Neuronal stem cell (in vitro differentiated cells): ENCODE measurements at regions not wholly inside any gene's neighbourhood (a gene's known extent, or its start where the extent isn't known, plus 50 kb on each side); places are given as distances from the start of the nearest gene placed in this dataset.

ENCODE experiments used
- DNase-seq: peaks from one replicate; pipeline ENCODE4 v3.0.0-alpha.2; 2013; ENCODE audit warnings: low spot score
- H2AFZ ChIP-seq: one replicate; pipeline ENCODE4 v1.6.1; 2013; ENCODE audit warnings: mild to moderate bottlenecking, low read length, inconsistent platforms
- H2AK5ac ChIP-seq: 2 replicates; pipeline ENCODE4 v1.6.1; 2013; ENCODE audit warnings: low read depth, mild to moderate bottlenecking, inconsistent platforms, low read length, moderate library complexity, mixed read lengths
- H2BK120ac ChIP-seq: 2 replicates; pipeline ENCODE4 v1.6.1; 2013; ENCODE audit warnings: low read depth, mild to moderate bottlenecking, inconsistent platforms, low read length, moderate library complexity, mixed read lengths
- H2BK12ac ChIP-seq: one replicate; pipeline ENCODE4 v1.6.1; 2013; ENCODE audit warnings: low read length, inconsistent platforms
- H2BK15ac ChIP-seq: 2 replicates; pipeline ENCODE4 v1.6.1; 2013; ENCODE audit warnings: mild to moderate bottlenecking, low read length, inconsistent platforms, mixed read lengths
- H2BK5ac ChIP-seq: one replicate; pipeline ENCODE4 v1.6.1; 2013; ENCODE audit warnings: inconsistent platforms, mild to moderate bottlenecking, low read length, moderate library complexity
- H3K14ac ChIP-seq: one replicate; pipeline ENCODE4 v1.6.1; 2013; ENCODE audit warnings: low read length, inconsistent platforms
- H3K18ac ChIP-seq: 2 replicates; pipeline ENCODE4 v1.6.1; 2013; ENCODE audit warnings: low read length, inconsistent platforms
- H3K23ac ChIP-seq: 2 replicates; pipeline ENCODE4 v1.6.1; 2013; ENCODE audit warnings: low read depth, mild to moderate bottlenecking, mixed read lengths, low read length, inconsistent platforms; ENCODE audit not compliant: poor library complexity
- H3K27ac ChIP-seq: replicated peaks from 3 replicates; pipeline ENCODE4 v1.5.1; 2013; ENCODE audit warnings: low read length, inconsistent platforms
- H3K27me3 ChIP-seq, 3 experiments: 2 replicates each; pipeline ENCODE4 v1.6.1; 2013; ENCODE audit warnings: low read length in 3 of 3, mild to moderate bottlenecking in 2 of 3, inconsistent platforms in 1 of 3, low read depth in 1 of 3, mixed read lengths in 1 of 3, moderate library complexity in 1 of 3; ENCODE audit not compliant: control insufficient read depth in 3 of 3, insufficient read depth in 3 of 3
- H3K36me3 ChIP-seq, 2 donors: replicated peaks in 1 of 2; 2 replicates each; pipeline ENCODE4 v1.6.1; 2013; ENCODE audit warnings: low read length in 2 of 2; ENCODE audit not compliant: control insufficient read depth in 2 of 2, insufficient read depth in 2 of 2
- H3K4ac ChIP-seq: 2 replicates; pipeline ENCODE4 v1.6.1; 2013; ENCODE audit warnings: inconsistent platforms, mild to moderate bottlenecking, low read length, moderate library complexity
- H3K4me1 ChIP-seq, 2 donors: 1 replicate in 1 of 2; 2 replicates in 1 of 2; pipeline ENCODE4 v1.6.1; 2013; ENCODE audit warnings: low read length in 2 of 2, low read depth in 1 of 2; ENCODE audit not compliant: control insufficient read depth in 2 of 2, insufficient read depth in 1 of 2
- H3K4me2 ChIP-seq: one replicate; pipeline ENCODE4 v1.6.1; 2013; ENCODE audit warnings: mild to moderate bottlenecking, low read length, inconsistent platforms; ENCODE audit not compliant: insufficient read depth, poor library complexity, severe bottlenecking
- H3K4me3 ChIP-seq, 2 donors: 2 replicates each; pipeline ENCODE4 v1.5.1; 2013; ENCODE audit warnings: low read length in 2 of 2, mild to moderate bottlenecking in 2 of 2, inconsistent platforms in 1 of 2, moderate library complexity in 1 of 2
- H3K79me1 ChIP-seq: one replicate; pipeline ENCODE4 v1.6.1; 2013; ENCODE audit warnings: low read depth, mild to moderate bottlenecking, inconsistent platforms, low read length, moderate library complexity
- H3K9ac ChIP-seq: one replicate; pipeline ENCODE4 v1.6.1; 2013; ENCODE audit warnings: mild to moderate bottlenecking, low read depth, low read length, inconsistent platforms; ENCODE audit not compliant: poor library complexity
- H3K9me3 ChIP-seq, 2 donors: replicated peaks in 1 of 2; 2 replicates each; pipeline versions ENCODE3 to v1.6.1; 2013; ENCODE audit warnings: low read length in 2 of 2, mild to moderate bottlenecking in 2 of 2, inconsistent platforms in 1 of 2, low read depth in 1 of 2, mixed read lengths in 1 of 2, moderate library complexity in 1 of 2; ENCODE audit not compliant: control insufficient read depth in 2 of 2, insufficient read depth in 1 of 2
- H4K8ac ChIP-seq: one replicate; pipeline ENCODE4 v1.6.1; 2013; ENCODE audit warnings: low read depth, mild to moderate bottlenecking, inconsistent platforms, low read length, moderate library complexity
- H4K91ac ChIP-seq: one replicate; pipeline ENCODE4 v1.6.1; 2013; ENCODE audit warnings: low read length, low read depth, mild to moderate bottlenecking, inconsistent platforms; ENCODE audit not compliant: poor library complexity
- WGBS, 2 donors: extraction: QIAGEN DNeasy Blood & Tissue Kit; methylation state at CpG; one replicate each; pipeline ENCODE4 v1.1.7; 2013; ENCODE audit warnings: missing lambda C conversion rate in 2 of 2, mixed read lengths in 1 of 2; ENCODE audit not compliant: insufficient read length in 2 of 2, insufficient replicate concordance in 1 of 2; ENCODE audit errors: extremely low coverage in 2 of 2; 5-methylcytosine and 5-hydroxymethylcytosine counted together

- Histone ChIP-seq H3K9me3 (no peaks in the 10 kb centered on the region), H3K27ac (no peak overlapping the region), H3K14ac (no peak overlapping the region), H3K79me1 (no peaks in the 10 kb centered on the region), H3K4me1 (peaks cover 11 to 21% of the 10 kb centered on the region in 2 donors), H2BK12ac (no peak overlapping the region), H3K27me3 (no peaks in the 10 kb centered on the region), H4K8ac (no peak overlapping the region), H3K9ac (no peak overlapping the region), H3K36me3 (peaks cover 0 to 32% of the 10 kb centered on the region in 2 donors), H3K23ac (no peak overlapping the region), H3K18ac (no peak overlapping the region), H2BK120ac (no peak overlapping the region), H2BK15ac (no peak overlapping the region), H3K4ac (no peak overlapping the region), H2AFZ (no peak overlapping the region), H2AK5ac (no peak overlapping the region), H3K4me3 (no peak overlapping the region), H4K91ac (no peak overlapping the region), H3K4me2 (no peak overlapping the region), H2BK5ac (no peak overlapping the region)
- no peak for DNase-seq
- WGBS, 2 donors, result no CpG with 5 or more reads among the region's 1 CpG
Observed at GRCh38 chr11:92388380-92388779, 163.8 kb downstream of the FAT3 start.

- H3K4me2 ChIP-seq, result no peak overlapping the region
- H3K9ac ChIP-seq, result no peak overlapping the region
- H2AK5ac ChIP-seq, result no peak overlapping the region
- no peaks in the 10 kb centered on the region for H3K27me3 ChIP-seq
- H3K23ac ChIP-seq, result no peak overlapping the region
- H2BK120ac ChIP-seq, result no peak overlapping the region
- H2BK5ac ChIP-seq, result no peak overlapping the region
- H3K4me3 ChIP-seq, result no peak overlapping the region
- H2AFZ ChIP-seq, result no peak overlapping the region
- peak overlapping the region; percentile 45 for H3K18ac ChIP-seq
- no peak overlapping the region for H2BK15ac ChIP-seq
- no peak overlapping the region for H3K14ac ChIP-seq
- no peak for DNase-seq
- H3K79me1 ChIP-seq, result no peaks in the 10 kb centered on the region
- H3K4me1 ChIP-seq, result peaks cover 5 to 13% of the 10 kb centered on the region in 2 donors
- H4K8ac ChIP-seq, result no peak overlapping the region
- no peak overlapping the region for H3K4ac ChIP-seq
- no peak overlapping the region for H2BK12ac ChIP-seq
- H3K36me3 ChIP-seq, result peaks cover 0 to 32% of the 10 kb centered on the region in 2 donors
- no peak overlapping the region for H4K91ac ChIP-seq
- H3K27ac ChIP-seq, result no peak overlapping the region
- H3K9me3 ChIP-seq, result no peaks in the 10 kb centered on the region
Observed at GRCh38 chr11:92390783-92391182, 166.2 kb downstream of the FAT3 start.

DNA sequence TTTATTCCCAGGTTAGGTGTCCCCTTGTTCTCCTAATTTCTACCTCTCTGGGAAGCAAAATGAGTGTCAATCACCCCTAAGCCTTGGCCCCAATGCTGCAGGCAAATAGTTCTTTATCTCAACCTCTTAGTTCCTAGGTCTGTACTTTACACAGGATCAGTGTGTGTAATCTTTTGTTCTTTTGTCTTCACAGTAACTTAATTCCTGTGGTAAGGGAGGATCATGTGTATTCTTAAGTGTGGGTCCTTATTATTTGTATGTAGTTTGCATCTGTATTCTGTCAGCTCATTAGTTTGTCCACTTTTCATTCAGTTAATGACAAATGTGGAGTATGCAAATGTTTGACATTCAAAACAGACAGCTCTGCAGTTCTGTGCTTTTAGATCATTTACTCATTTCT lies 166.7 kb downstream of the FAT3 start:
- Histone ChIP-seq H3K18ac (no peak overlapping the region), H3K36me3 (peaks cover 0 to 35% of the 10 kb centered on the region in 2 donors), H3K9me3 (no peaks in the 10 kb centered on the region), H3K4ac (no peak overlapping the region), H4K8ac (no peak overlapping the region), H2BK120ac (no peak overlapping the region), H3K4me3 (no peak overlapping the region), H2BK5ac (no peak overlapping the region), H3K27me3 (no peaks in the 10 kb centered on the region), H3K27ac (peak overlapping the region; percentile 14), H3K9ac (no peak overlapping the region), H2AFZ (no peak overlapping the region), H2BK12ac (no peak overlapping the region), H2BK15ac (no peak overlapping the region), H4K91ac (no peak overlapping the region), H3K4me2 (no peak overlapping the region), H3K79me1 (no peaks in the 10 kb centered on the region), H3K14ac (no peak overlapping the region), H3K23ac (no peak overlapping the region), H2AK5ac (no peak overlapping the region), H3K4me1 (peaks cover 5 to 13% of the 10 kb centered on the region in 2 donors)
- no peak for DNase-seq

DNA sequence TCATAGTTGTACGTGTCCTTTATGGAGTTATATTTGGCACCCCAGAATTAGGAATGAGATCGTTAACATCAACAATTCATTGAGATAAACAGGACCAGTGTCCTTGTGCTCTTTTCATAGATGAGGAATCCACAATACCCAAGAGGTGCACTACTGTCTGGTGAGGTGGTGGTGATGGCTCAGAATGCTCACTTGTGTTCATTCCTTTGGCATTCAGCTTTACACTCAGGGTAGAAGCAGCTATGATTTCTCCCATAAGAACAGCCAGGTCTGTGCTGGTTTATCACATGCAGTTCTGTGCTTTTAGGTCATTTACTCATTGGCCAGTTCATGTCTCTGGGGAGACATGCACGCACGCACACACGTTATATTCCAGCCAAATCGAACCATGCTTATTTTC lies 167.2 kb downstream of the FAT3 start:
- Histone ChIP-seq H2AFZ (no peak overlapping the region), H3K9me3 (no peaks in the 10 kb centered on the region), H2AK5ac (no peak overlapping the region), H2BK120ac (no peak overlapping the region), H3K9ac (no peak overlapping the region), H4K91ac (no peak overlapping the region), H3K79me1 (no peaks in the 10 kb centered on the region), H3K36me3 (peaks cover 0 to 31% of the 10 kb centered on the region in 2 donors), H3K4me2 (no peak overlapping the region), H3K23ac (no peak overlapping the region), H3K27ac (no peak overlapping the region), H3K4me3 (no peak overlapping the region), H2BK15ac (no peak overlapping the region), H4K8ac (no peak overlapping the region), H3K4ac (no peak overlapping the region), H3K18ac (no peak overlapping the region), H2BK5ac (no peak overlapping the region), H3K4me1 (peaks cover 5 to 13% of the 10 kb centered on the region in 2 donors), H3K27me3 (no peaks in the 10 kb centered on the region), H2BK12ac (no peak overlapping the region), H3K14ac (no peak overlapping the region)
- no CpG with 5 or more reads among the region's 6 CpGs for WGBS, 2 donors
- DNase-seq, result no peak
